ENCODE measurements at regions not wholly inside any gene's neighbourhood (a gene's known extent, or its start where the extent isn't known, plus 50 kb on each side); places are given as distances from the start of the nearest gene placed in this dataset.
"Not testable (repeated sequence)": the region's sequence is repeated elsewhere in the genome, so short reads cannot be mapped to it uniquely, and the experiment has no call there.

GRCh38 chr1:95652423-95652965, 418.5 kb downstream of the RWDD3 start:
- H3K9ac ChIP-seq (ENCODE audit: low read length) = no peak overlapping the region
- peaks cover 12% of the 10 kb centered on the region for H3K4me1 ChIP-seq (ENCODE audit: low read length)
- no peak overlapping the region for H3K4me3 ChIP-seq (ENCODE audit: low read length)
- no peak for DNase-seq
- no peak overlapping the region for H3K4me2 ChIP-seq (ENCODE audit: low read depth, low read length, poor library complexity, severe bottlenecking)
- no peaks in the 10 kb centered on the region for H3K79me2 ChIP-seq (ENCODE audit: low read length)
- no peaks in the 10 kb centered on the region for H3K9me2 ChIP-seq (replicated peaks; ENCODE audit: insufficient read depth, low read length)
- no peaks in the 10 kb centered on the region for H3K36me3 ChIP-seq (ENCODE audit: insufficient read depth, low read length)
- no peak overlapping the region for H3K27ac ChIP-seq (ENCODE audit: low read length)
- no peaks in the 10 kb centered on the region for H4K20me1 ChIP-seq (ENCODE audit: insufficient read depth, low read depth, low read length)
- H2AFZ ChIP-seq (ENCODE audit: low read length) = no peak overlapping the region
- H3K9me3 ChIP-seq (ENCODE audit: low read length) = no peaks in the 10 kb centered on the region; the same call in 1 of the 2 replicates
- H3K27me3 ChIP-seq (ENCODE audit: low read length) = no peaks in the 10 kb centered on the region

GRCh38 chr1:95653618-95654017, 419.6 kb downstream of the RWDD3 start:
- H3K9me3 ChIP-seq (ENCODE audit: low read length) = no peaks in the 10 kb centered on the region; the same call in 1 of the 2 replicates
- H2AFZ ChIP-seq (ENCODE audit: low read length) = no peak overlapping the region
- no peak overlapping the region for H3K9ac ChIP-seq (ENCODE audit: low read length)
- peaks cover 12% of the 10 kb centered on the region for H3K4me1 ChIP-seq (ENCODE audit: low read length)
- H3K27me3 ChIP-seq (ENCODE audit: low read length) = no peaks in the 10 kb centered on the region
- no peaks in the 10 kb centered on the region for H3K79me2 ChIP-seq (ENCODE audit: low read length)
- no peak overlapping the region for H3K4me2 ChIP-seq (ENCODE audit: low read depth, low read length, poor library complexity, severe bottlenecking)
- no peaks in the 10 kb centered on the region for H4K20me1 ChIP-seq (ENCODE audit: insufficient read depth, low read depth, low read length)
- DNase-seq = no peak
- no peak overlapping the region for H3K4me3 ChIP-seq (ENCODE audit: low read length)
- H3K9me2 ChIP-seq (replicated peaks; ENCODE audit: insufficient read depth, low read length) = no peaks in the 10 kb centered on the region
- no peak overlapping the region for H3K27ac ChIP-seq (ENCODE audit: low read length)
- H3K36me3 ChIP-seq (ENCODE audit: insufficient read depth, low read length) = no peaks in the 10 kb centered on the region

DNA sequence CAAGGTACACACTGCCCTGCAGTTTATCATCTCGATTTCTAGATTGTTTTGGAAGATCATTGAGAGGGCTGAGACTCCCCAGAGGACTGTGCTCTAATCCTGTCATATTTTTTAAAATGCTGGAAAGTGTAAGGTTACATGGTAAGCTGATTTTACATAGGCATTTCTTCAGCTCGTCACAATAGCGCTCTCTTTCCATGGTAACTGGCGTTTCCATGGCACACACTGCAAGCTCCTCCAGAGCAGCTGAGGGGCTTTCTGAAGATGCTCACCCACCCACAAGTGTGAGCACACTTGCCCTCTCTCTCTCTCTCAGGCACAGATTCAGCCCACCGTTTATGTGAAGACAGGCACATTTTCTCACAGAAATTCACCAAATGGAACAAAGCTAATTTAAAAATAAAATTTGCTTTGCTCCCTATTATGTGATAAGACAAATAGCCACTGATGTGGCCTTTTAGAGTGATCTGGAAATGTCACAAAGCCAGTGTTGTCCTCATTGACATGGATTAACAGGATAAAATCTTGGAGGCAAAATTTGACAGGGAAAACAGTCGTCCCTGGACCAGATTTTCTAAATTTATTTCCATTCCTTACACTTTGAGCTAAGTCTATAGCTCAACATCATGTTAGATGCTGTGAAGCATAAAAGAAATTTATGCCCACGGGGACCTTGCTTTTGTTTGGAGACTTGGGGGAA, 421.5 kb downstream of the RWDD3 start:
- no peak for DNase-seq
- Histone ChIP-seq H3K27me3 (ENCODE audit: low read length) (no peaks in the 10 kb centered on the region), H3K4me3 (ENCODE audit: low read length) (no peak overlapping the region), H3K9me3 (ENCODE audit: low read length) (no peaks in the 10 kb centered on the region), H3K36me3 (ENCODE audit: insufficient read depth, low read length) (no peaks in the 10 kb centered on the region), H3K9me2 (replicated peaks; ENCODE audit: insufficient read depth, low read length) (no peaks in the 10 kb centered on the region), H3K9ac (ENCODE audit: low read length) (no peak overlapping the region), H3K4me1 (ENCODE audit: low read length) (peaks cover 7% of the 10 kb centered on the region), H3K79me2 (ENCODE audit: low read length) (no peaks in the 10 kb centered on the region), H3K4me2 (ENCODE audit: low read depth, low read length, poor library complexity, severe bottlenecking) (no peak overlapping the region), H2AFZ (ENCODE audit: low read length) (no peak overlapping the region), H3K27ac (ENCODE audit: low read length) (no peak overlapping the region), H4K20me1 (ENCODE audit: insufficient read depth, low read depth, low read length) (no peaks in the 10 kb centered on the region)

DNA sequence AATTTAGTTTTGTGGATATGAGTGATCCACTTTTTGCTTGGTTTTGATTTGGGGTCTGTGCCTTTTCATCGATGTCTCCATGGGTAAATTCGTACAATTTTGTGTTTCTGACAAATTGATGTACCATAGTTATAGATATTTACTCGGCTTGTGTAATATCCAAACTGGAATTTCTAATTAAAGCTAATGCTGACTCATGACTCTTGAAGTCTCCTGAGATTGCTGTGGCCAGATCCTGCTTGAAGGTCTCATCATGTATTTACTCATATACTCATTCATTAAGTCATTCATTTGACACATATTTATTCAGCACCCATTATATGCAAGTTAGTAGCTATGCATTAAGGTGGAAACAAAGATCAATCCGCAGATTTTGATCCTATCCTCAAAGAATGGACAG, 423.2 kb downstream of the RWDD3 start:
- H3K9me3 ChIP-seq (ENCODE audit: low read length) = no peaks in the 10 kb centered on the region
- no peaks in the 10 kb centered on the region for H3K79me2 ChIP-seq (ENCODE audit: low read length)
- H3K9me2 ChIP-seq (replicated peaks; ENCODE audit: insufficient read depth, low read length) = no peaks in the 10 kb centered on the region
- H3K36me3 ChIP-seq (ENCODE audit: insufficient read depth, low read length) = no peaks in the 10 kb centered on the region
- H2AFZ ChIP-seq (ENCODE audit: low read length) = no peak overlapping the region
- H3K27me3 ChIP-seq (ENCODE audit: low read length) = no peaks in the 10 kb centered on the region
- H3K4me3 ChIP-seq (ENCODE audit: low read length) = no peak overlapping the region
- no peaks in the 10 kb centered on the region for H4K20me1 ChIP-seq (ENCODE audit: insufficient read depth, low read depth, low read length)
- DNase-seq = no peak
- H3K4me1 ChIP-seq (ENCODE audit: low read length) = no peaks in the 10 kb centered on the region
- no peak overlapping the region for H3K4me2 ChIP-seq (ENCODE audit: low read depth, low read length, poor library complexity, severe bottlenecking)
- no peak overlapping the region for H3K27ac ChIP-seq (ENCODE audit: low read length)
- no peak overlapping the region for H3K9ac ChIP-seq (ENCODE audit: low read length)

- peaks cover 5% of the 10 kb centered on the region; the same call in 1 of the 2 replicates for H3K9me3 ChIP-seq (ENCODE audit: low read length)
- no peak overlapping the region for H3K9ac ChIP-seq (ENCODE audit: low read length)
Observed at GRCh38 chr1:95659166-95659565, 425.2 kb downstream of the RWDD3 start.

DNA sequence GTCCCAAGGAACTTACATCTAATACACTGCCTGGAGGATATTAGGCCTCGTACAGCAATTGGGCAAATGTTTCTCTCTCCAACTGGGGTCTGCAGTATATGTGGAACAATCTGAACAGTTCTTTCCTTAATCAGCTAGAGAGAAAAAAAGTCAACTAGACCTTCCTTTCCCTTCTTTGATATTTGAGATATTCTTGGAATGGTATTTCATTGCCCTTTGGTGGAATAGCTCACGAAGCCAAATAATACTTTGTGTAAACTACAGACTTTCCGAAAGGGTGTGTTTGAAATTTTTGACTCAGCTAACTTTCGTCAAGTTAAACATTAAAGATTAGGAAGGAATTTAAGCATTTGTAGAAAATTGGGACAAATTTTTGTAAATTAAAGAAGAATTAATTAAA, 425.6 kb downstream of the RWDD3 start:
- no peak overlapping the region for H3K4me2 ChIP-seq (ENCODE audit: low read depth, low read length, poor library complexity, severe bottlenecking)
- H3K36me3 ChIP-seq (ENCODE audit: insufficient read depth, low read length) = no peaks in the 10 kb centered on the region
- no peak for DNase-seq
- H2AFZ ChIP-seq (ENCODE audit: low read length) = no peak overlapping the region
- no peaks in the 10 kb centered on the region for H4K20me1 ChIP-seq (ENCODE audit: insufficient read depth, low read depth, low read length)
- H3K9me3 ChIP-seq (ENCODE audit: low read length) = peaks cover 5% of the 10 kb centered on the region; the same call in 1 of the 2 replicates
- no peak overlapping the region for H3K4me3 ChIP-seq (ENCODE audit: low read length)
- no peaks in the 10 kb centered on the region for H3K4me1 ChIP-seq (ENCODE audit: low read length)
- H3K79me2 ChIP-seq (ENCODE audit: low read length) = no peaks in the 10 kb centered on the region
- no peak overlapping the region for H3K9ac ChIP-seq (ENCODE audit: low read length)
- H3K27ac ChIP-seq (ENCODE audit: low read length) = no peak overlapping the region
- no peaks in the 10 kb centered on the region for H3K27me3 ChIP-seq (ENCODE audit: low read length)
- H3K9me2 ChIP-seq (replicated peaks; ENCODE audit: insufficient read depth, low read length) = no peaks in the 10 kb centered on the region

More at GRCh38 chr1:95659166-95659565, 425.2 kb downstream of the RWDD3 start:
- Histone ChIP-seq H3K79me2 (ENCODE audit: low read length) (no peaks in the 10 kb centered on the region), H3K4me3 (ENCODE audit: low read length) (no peak overlapping the region), H2AFZ (ENCODE audit: low read length) (no peak overlapping the region), H3K27ac (ENCODE audit: low read length) (no peak overlapping the region), H3K4me2 (ENCODE audit: low read depth, low read length, poor library complexity, severe bottlenecking) (no peak overlapping the region), H3K27me3 (ENCODE audit: low read length) (no peaks in the 10 kb centered on the region), H3K4me1 (ENCODE audit: low read length) (no peaks in the 10 kb centered on the region), H3K36me3 (ENCODE audit: insufficient read depth, low read length) (no peaks in the 10 kb centered on the region), H3K9me2 (replicated peaks; ENCODE audit: insufficient read depth, low read length) (no peaks in the 10 kb centered on the region), H4K20me1 (ENCODE audit: insufficient read depth, low read depth, low read length) (no peaks in the 10 kb centered on the region)
- DNase-seq = no peak

- peaks cover 5% of the 10 kb centered on the region; the same call in 1 of the 2 replicates for H3K9me3 ChIP-seq (ENCODE audit: low read length)
- no peak overlapping the region for H3K27ac ChIP-seq (ENCODE audit: low read length)
- H4K20me1 ChIP-seq (ENCODE audit: insufficient read depth, low read depth, low read length) = no peaks in the 10 kb centered on the region
- no peaks in the 10 kb centered on the region for H3K36me3 ChIP-seq (ENCODE audit: insufficient read depth, low read length)
- H3K27me3 ChIP-seq (ENCODE audit: low read length) = no peaks in the 10 kb centered on the region
- no peaks in the 10 kb centered on the region for H3K79me2 ChIP-seq (ENCODE audit: low read length)
- DNase-seq = no peak
- no peak overlapping the region for H3K4me2 ChIP-seq (ENCODE audit: low read depth, low read length, poor library complexity, severe bottlenecking)
- no peak overlapping the region for H2AFZ ChIP-seq (ENCODE audit: low read length)
- no peaks in the 10 kb centered on the region for H3K4me1 ChIP-seq (ENCODE audit: low read length)
- no peaks in the 10 kb centered on the region for H3K9me2 ChIP-seq (replicated peaks; ENCODE audit: insufficient read depth, low read length)
- no peak overlapping the region for H3K9ac ChIP-seq (ENCODE audit: low read length)
- H3K4me3 ChIP-seq (ENCODE audit: low read length) = no peak overlapping the region
Observed at GRCh38 chr1:95660736-95661135, 426.7 kb downstream of the RWDD3 start.

DNA sequence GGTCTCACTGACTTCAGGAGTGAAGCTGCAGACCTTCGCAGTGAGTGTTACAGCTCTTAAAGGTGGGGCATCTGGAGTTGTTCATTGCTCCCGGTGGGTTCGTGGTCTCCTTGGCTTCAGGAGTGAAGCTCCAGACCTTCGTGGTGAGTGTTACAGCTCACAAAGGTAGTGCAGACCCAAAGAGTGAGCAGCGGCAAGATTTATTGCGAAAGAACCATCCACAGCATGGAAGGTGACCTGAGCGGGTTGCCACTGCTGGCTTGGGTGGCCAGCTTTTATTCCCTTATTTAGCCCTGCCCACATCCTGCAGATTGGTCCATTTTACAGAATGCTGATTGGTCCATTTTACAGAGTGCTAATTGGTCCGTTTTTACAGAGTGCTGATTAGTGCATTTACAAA, 429.5 kb downstream of the RWDD3 start:
- not testable (repeated sequence) for H2AFZ ChIP-seq (ENCODE audit: low read length); DNase-seq; H3K27ac ChIP-seq (ENCODE audit: low read length); H3K9ac ChIP-seq (ENCODE audit: low read length); H3K4me3 ChIP-seq (ENCODE audit: low read length); H4K20me1 ChIP-seq (ENCODE audit: insufficient read depth, low read depth, low read length); H3K36me3 ChIP-seq (ENCODE audit: insufficient read depth, low read length); H3K79me2 ChIP-seq (ENCODE audit: low read length); H3K9me2 ChIP-seq (replicated peaks; ENCODE audit: insufficient read depth, low read length); H3K27me3 ChIP-seq (ENCODE audit: low read length); H3K4me1 ChIP-seq (ENCODE audit: low read length); H3K9me3 ChIP-seq (ENCODE audit: low read length); H3K4me2 ChIP-seq (ENCODE audit: low read depth, low read length, poor library complexity, severe bottlenecking)
